Pancreas (tissue), 10 donors: ENCODE measurements at regions not wholly inside any gene's neighbourhood (a gene's known extent, or its start where the extent isn't known, plus 50 kb on each side); places are given as distances from the start of the nearest gene placed in this dataset.
"Not testable (repeated sequence)": the region's sequence is repeated elsewhere in the genome, so short reads cannot be mapped to it uniquely, and the experiment has no call there.

Experiments
- ATAC-seq, 4 donors: fragments of 200-7000 bp; cut with Tn5 transposase; one replicate each; pipeline versions ENCODE4 v1.8.0 to v1.9.1; 2020; ENCODE audit warnings: mild to moderate bottlenecking in 4 of 4, moderate library complexity in 4 of 4
- DNase-seq, 6 donors: peaks; one replicate each; pipeline ENCODE4 v3.0.0-alpha.2; 2020
- FAIRE-seq: peaks from 2 replicates; lab custom pipeline; 2012; peaks lifted over from hg19 to GRCh38; lab: Jason Lieb, UNC
- H3K27ac ChIP-seq, 4 donors: fragments of 200-600 bp; sonication (generic); 1 replicate in 3 of 4; 2 replicates in 1 of 4; pipeline versions ENCODE4 v1.5.0 to v1.8.0; 2020
- H3K27me3 ChIP-seq, 4 donors: fragments of 200-600 bp; one replicate each; pipeline ENCODE4 v1.8.0; 2021
- H3K36me3 ChIP-seq, 3 donors: fragments of 200-600 bp; sonication (generic) in 1 of 3; one replicate each; pipeline versions ENCODE4 v1.5.0 to v1.8.0; 2020 to 2021
- H3K4me1 ChIP-seq, 3 donors: fragments of 200-600 bp; one replicate each; pipeline ENCODE4 v1.8.0; 2021
- H3K4me3 ChIP-seq, 4 donors: fragments of 200-600 bp; sonication (generic) in 2 of 4; one replicate each; pipeline versions ENCODE4 v1.5.0 to v1.8.0; 2020 to 2021
- H3K9me3 ChIP-seq, 4 donors: fragments of 200-600 bp; one replicate each; pipeline ENCODE4 v1.8.0; 2021
- CTCF ChIP-seq, 4 donors: fragments of 200-600 bp; sonication (generic) in 3 of 4; IDR thresholded peaks; one replicate each; pipeline versions ENCODE4 v1.5.0 to v1.8.0; 2021; ENCODE audit warnings: antibody characterized with exemption in 4 of 4
- WGBS, 2 donors: extraction: QIAGEN DNeasy Blood & Tissue Kit; methylation state at CpG; one replicate each; pipeline ENCODE4 v1.1.7; 2013; 5-methylcytosine and 5-hydroxymethylcytosine counted together
- intact Hi-C, 3 donors: fragments of 100-400 bp; cut with DNase I; formaldehyde crosslinking; loops; one replicate each; pipeline versions ENCODE4 v1.11.1 to v1.14.2; 2022
- donor health status: healthy with polysubstance abuse.
- donor health status: DM: no; HTN: no; CAD: no; lungs with moderate emphysema.
- donor health status: DM: no; HTN: no; CAD: no.
- donor health status: control.
- donor health status: control.
- donor health status: Bipolar disorder and iron deficiency.
- donor health status: DM: yes; HTN: yes; CAD: no.
- donor health status: DM: no; HTN: no; CAD: no.
- donor health status: DM: no; HTN: no; CAD: no.
- donor health status: DM: yes; HTN: yes; CAD: no.

- no peaks in the 10 kb centered on the region for H3K27me3 ChIP-seq
- peak overlapping the region in 1 of 4 donors; percentile 44 for H3K27ac ChIP-seq
- DNase-seq (no peak), FAIRE-seq (no peak), ATAC-seq (no peak)
- no peaks in the 10 kb centered on the region for H3K9me3 ChIP-seq
- no peak for TF ChIP-seq CTCF (IDR thresholded peaks at IDR 0.05)
- H3K36me3 ChIP-seq, result no peaks in the 10 kb centered on the region
- H3K4me1 ChIP-seq, result peaks cover 0 to 38% (median 8%) of the 10 kb centered on the region in 3 donors
- WGBS, 2 donors, result 91 to 95% methylated on average over 13 of the region's 13 CpGs
- intact Hi-C loops, result no loop called here
- H3K4me3 ChIP-seq, result no peak overlapping the region
Measured at GRCh38 chr2:120542911-120543527, 192.6 kb upstream of the GLI2 start.

GRCh38 chr2:120543899-120544298 is 191.8 kb upstream of the GLI2 start:
- TF ChIP-seq CTCF (IDR thresholded peaks at IDR 0.05), result no peak
- no peak for ATAC-seq
- H3K27ac ChIP-seq, result no peak overlapping the region

GRCh38 chr2:120544522-120544921 is 191.1 kb upstream of the GLI2 start:
- no peaks in the 10 kb centered on the region for H3K36me3 ChIP-seq
- H3K4me3 ChIP-seq, result no peak overlapping the region
- DNase-seq, result no peak
- TF ChIP-seq CTCF (IDR thresholded peaks at IDR 0.05), result no peak
- peaks cover 0 to 42% (median 12%) of the 10 kb centered on the region in 3 donors for H3K4me1 ChIP-seq
- WGBS, 2 donors, result 80 to 90% methylated on average over 9 of the region's 9 CpGs
- no peaks in the 10 kb centered on the region for H3K27me3 ChIP-seq
- ATAC-seq, result no peak
- intact Hi-C loops, result no loop called here
- no peaks in the 10 kb centered on the region for H3K9me3 ChIP-seq
- FAIRE-seq, result no peak
- H3K27ac ChIP-seq, result no peak overlapping the region

More at GRCh38 chr2:120543899-120544298, 191.8 kb upstream of the GLI2 start:
- no peaks in the 10 kb centered on the region for H3K27me3 ChIP-seq
- H3K9me3 ChIP-seq, result no peaks in the 10 kb centered on the region
- H3K4me1 ChIP-seq, result peaks cover 0 to 42% (median 12%) of the 10 kb centered on the region in 3 donors
- H3K36me3 ChIP-seq, result no peaks in the 10 kb centered on the region
- FAIRE-seq (no peak), DNase-seq (no peak)
- no peak overlapping the region for H3K4me3 ChIP-seq
- WGBS, 2 donors, result 88 to 89% methylated on average over 16 of the region's 16 CpGs
- intact Hi-C loops, result no loop called here

GRCh38 chr2:120545007-120545406 is 190.7 kb upstream of the GLI2 start:
- H3K27ac ChIP-seq, ATAC-seq: not testable (repeated sequence)

GRCh38 chr2:120545521-120546047 is 190.1 kb upstream of the GLI2 start:
- Histone ChIP-seq H3K27ac (no peak overlapping the region), H3K4me1 (peaks cover 0 to 35% (median 12%) of the 10 kb centered on the region in 3 donors), H3K27me3 (no peaks in the 10 kb centered on the region), H3K4me3 (no peak overlapping the region), H3K36me3 (no peaks in the 10 kb centered on the region), H3K9me3 (no peaks in the 10 kb centered on the region)
- no peak for TF ChIP-seq CTCF (IDR thresholded peaks at IDR 0.05)
- 71 to 80% methylated on average over 8 of the region's 8 CpGs for WGBS, 2 donors
- DNase-seq (no peak), FAIRE-seq (no peak), ATAC-seq (no peak)
- intact Hi-C loops, result no loop called here

More at GRCh38 chr2:120545007-120545406, 190.7 kb upstream of the GLI2 start:
- FAIRE-seq, H3K27me3 ChIP-seq, DNase-seq, H3K4me3 ChIP-seq, H3K36me3 ChIP-seq, intact Hi-C loops, H3K9me3 ChIP-seq: not testable (repeated sequence)
- H3K4me1 ChIP-seq, result peaks cover 0 to 40% (median 12%) of the 10 kb centered on the region in 3 donors
- 90% methylated on average over 11 of the region's 11 CpGs for WGBS, 2 donors
